Right hindlimb (tissue), 1 donor: ENCODE measurements at regions not wholly inside any gene's neighbourhood (a gene's known extent, or its start where the extent isn't known, plus 50 kb on each side); places are given as distances from the start of the nearest gene placed in this dataset.
"Not testable (repeated sequence)": the region's sequence is repeated elsewhere in the genome, so short reads cannot be mapped to it uniquely, and the experiment has no call there.

Experiments
- DNase-seq: peaks from one replicate; pipeline ENCODE4 v3.0.0-alpha.2; 2018

- no peak for DNase-seq
These were observed 419.4 kb downstream of the PTPRC start for GRCh38 chr1:199058281-199058680.

DNA sequence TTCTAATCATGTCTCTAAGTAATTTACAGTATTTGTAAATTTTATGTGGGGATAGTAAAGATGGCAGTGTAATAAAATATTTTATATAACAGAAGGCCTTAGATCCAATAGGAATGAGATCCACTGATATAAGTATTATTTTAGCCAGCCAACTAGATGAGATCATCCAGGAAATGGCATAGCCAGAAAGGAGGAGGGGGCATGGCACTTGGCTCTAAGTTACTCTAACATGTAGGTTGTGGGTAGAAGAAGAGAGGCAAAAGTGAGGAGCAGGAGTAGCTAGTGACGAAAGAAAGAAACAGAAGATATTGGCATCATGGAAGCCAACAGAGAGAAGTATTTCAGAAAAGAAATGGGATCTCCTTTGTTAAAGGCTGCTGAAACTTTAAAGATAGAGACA, 426.1 kb downstream of the PTPRC start:
- no peak for DNase-seq

GRCh38 chr1:199067483-199067882, 428.6 kb downstream of the PTPRC start:
- no peak for DNase-seq

- no peak for DNase-seq
These were observed 432.2 kb downstream of the PTPRC start for GRCh38 chr1:199071080-199071479.

DNA sequence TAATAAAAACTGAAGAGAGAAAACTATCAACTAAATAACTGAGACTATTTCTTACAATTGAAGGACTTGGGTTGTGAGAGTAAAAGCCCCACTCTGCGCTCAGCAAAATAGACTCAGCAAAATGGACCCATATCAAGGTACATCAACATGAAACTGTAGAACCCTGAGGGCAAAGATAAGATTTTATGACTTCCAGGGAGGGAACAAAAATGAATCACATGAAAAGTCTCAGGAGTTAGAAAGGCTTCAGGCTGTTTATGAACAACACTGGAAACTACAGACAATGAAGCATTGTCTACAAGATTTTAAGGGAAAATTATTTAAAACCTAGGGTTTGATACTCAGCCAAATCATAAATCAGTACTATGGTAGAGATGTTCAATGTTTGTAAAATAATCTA, 434.3 kb downstream of the PTPRC start:
- DNase-seq = no peak

- DNase-seq = no peak
These were observed 437.0 kb downstream of the PTPRC start for GRCh38 chr1:199075792-199076191.

DNA sequence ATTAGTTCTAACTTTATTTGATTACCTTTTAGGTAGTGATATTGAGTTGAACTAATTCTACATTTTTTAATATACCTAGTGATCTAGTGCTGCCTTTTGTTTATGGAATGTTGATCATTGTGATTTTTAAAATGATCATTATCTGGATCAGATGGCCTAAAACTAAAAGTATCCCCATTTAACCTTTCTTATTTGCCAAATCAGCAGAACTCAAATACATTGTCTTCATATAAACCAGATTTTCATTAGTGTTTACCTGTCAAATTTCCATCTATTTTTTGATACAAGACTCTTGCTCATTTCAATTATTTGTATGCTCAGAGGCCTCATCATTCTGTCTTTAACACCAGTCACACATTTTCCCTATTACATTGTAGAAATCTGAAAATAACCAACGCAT, 441.2 kb downstream of the PTPRC start:
- no peak for DNase-seq

DNA sequence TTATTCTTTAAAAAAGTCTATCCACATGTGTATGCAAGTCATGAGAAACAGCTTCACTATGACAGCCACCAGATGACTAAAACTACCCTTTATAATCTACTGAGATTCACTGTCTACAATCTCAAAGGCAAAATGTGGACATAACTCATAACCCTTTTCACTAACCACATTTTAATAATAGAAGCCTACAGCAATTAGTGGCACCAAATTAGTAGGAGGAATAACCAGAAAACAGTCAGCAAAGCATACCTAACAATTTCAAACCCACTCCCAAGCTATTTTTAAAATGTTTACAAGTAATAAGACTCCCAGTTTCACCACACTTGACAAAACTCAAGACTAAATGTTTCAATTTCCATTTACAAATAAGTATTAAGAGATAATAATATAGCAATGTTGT, 442.9 kb downstream of the PTPRC start:
- no peak for DNase-seq

DNA sequence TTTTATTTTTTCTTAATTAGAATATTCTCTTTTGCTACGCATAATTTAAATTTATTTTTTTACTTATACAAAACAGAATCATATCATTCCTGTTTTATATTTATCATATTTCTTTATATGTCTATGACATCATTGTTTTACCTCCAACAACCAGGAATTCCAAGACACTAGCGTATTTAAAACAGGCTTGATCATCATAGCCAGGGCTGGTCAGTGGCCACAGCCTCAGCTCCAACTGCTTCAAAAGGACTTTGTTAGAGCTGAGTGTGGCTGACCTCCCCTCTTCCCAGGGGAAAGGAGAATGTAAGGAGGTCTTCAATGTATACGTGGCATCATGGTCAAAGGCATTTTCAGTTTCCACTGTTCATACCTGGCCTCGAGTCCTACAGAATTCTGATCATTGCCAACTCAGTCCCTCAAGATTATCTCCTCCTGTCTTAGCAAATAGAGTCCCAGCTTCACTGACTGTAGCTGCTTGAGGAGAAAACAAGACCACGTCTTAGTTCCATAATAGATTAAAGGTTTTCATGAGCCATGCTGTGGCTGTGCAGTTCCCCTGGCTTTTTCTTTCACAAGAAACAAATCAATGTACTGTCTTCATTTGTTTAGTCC, 444.0 kb downstream of the PTPRC start:
- DNase-seq = no peak

GRCh38 chr1:199083680-199084079, 444.8 kb downstream of the PTPRC start:
- DNase-seq = no peak

GRCh38 chr1:199084293-199084692, 445.5 kb downstream of the PTPRC start:
- DNase-seq = peak; percentile 37

- no peak for DNase-seq
These were observed 447.1 kb downstream of the PTPRC start for GRCh38 chr1:199085903-199086302.

DNA sequence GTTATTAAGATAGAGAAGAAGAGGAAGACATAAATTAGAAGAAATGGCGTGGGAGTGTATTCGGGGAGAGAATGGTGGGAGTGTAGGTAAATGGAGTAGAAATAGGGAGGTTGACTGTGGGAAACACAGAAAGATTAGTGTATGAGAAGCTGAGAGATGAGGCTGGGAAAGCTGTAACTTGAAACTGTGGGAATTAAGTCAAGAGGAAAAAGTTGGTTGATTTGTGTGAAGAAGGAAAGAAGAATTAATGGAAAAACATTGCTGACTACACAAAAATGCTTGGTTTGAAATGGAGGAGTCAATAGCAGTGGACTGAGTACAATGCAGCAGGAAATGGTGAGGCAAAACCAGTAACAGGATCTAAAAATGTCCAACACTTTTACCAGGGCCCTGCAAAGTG, 448.3 kb downstream of the PTPRC start:
- no peak for DNase-seq

DNA sequence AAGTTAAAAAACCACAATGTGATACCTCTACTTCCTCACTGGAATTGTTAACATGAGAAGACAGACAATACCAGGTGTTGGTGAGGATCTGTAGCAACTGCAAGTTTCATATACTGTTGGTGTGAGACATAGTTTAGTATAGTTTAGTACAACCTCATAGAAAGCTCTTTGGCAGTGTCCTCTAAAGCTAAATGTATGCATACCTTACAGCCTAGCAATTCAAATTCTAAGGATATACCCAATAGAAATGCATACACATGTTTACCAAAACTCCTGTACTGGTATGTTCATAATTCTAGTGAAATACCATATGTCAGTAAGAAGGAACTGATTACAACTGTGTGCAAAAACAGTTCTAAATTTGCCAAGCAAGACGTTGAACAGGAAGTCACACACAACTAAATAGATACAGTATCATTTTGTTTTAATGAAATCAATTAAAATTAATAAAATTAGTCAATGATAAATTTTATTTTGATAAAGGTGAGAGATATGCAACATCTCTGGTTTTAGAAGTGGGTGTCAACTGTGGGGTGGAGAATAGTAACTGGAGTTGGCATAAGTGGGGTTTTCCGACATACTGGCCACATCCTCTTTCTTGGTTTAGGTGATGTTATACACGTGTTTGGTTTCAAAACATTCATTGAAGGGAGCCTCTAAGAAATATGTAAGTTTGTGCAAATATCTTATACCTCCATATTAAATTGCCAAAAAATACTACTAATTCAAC, 450.7 kb downstream of the PTPRC start:
- no peak for DNase-seq

DNA sequence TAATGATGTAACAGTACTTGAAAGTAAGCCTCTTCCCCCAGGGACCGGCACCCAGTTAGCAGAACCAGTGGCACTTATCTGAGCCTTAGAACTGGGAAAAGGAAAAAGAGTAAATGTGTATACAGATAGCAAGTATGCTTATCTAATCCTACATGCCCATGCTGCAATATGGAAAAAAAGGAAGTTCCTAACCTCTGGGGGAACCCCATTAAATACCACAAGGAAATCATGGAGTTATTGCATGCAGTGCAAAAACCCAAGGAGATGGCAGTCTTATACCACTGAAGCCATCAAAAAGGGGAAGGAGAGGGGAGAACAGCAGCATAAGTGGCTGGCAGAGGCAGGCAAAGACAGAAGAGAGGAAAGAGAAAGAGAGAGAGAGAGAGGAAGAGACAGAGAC, 456.8 kb downstream of the PTPRC start:
- not testable (repeated sequence) for DNase-seq

DNA sequence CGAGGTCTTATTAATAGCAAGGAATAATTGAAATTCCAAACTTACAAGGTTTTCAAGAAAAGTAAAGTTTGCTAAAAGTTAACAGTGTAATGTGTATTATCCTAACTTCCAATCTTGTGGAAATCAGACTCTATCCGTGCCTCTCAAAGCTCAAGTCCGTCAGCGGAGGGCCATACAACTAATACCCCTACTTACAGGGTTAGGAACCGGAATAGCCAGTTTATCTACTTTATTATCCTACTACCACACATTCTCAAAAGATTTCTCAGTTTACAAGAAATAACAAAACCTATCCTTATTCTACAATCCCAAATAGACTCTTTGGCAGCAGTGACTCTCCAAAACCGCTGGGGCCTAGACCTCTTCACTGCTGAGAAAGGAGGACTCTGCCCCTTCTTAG, 457.8 kb downstream of the PTPRC start:
- no peak for DNase-seq

- DNase-seq = no peak
These were observed 459.6 kb downstream of the PTPRC start for GRCh38 chr1:199098468-199098867.

- no peak for DNase-seq
These were observed 462.3 kb downstream of the PTPRC start for GRCh38 chr1:199101139-199101538.

GRCh38 chr1:199101635-199102034, 462.8 kb downstream of the PTPRC start:
- no peak for DNase-seq

DNA sequence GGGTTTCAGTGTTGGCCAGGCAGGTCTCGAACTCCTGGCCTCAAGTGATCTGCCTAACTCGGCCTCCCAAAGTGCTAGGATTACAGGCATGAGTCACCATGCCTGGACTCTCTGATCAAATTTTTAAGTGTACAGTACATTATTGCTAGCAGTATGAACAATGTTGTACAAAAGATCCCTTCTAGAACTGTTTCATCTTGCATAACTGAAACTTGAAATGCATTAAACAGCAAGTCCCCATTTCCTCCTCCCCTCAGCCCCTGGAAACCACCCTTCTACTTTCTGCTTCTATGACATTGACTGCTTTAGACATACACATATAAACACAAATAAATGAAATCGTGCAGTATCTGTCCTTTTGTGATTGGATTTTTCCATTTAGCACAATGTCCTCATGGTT, 463.4 kb downstream of the PTPRC start:
- DNase-seq = no peak

DNA sequence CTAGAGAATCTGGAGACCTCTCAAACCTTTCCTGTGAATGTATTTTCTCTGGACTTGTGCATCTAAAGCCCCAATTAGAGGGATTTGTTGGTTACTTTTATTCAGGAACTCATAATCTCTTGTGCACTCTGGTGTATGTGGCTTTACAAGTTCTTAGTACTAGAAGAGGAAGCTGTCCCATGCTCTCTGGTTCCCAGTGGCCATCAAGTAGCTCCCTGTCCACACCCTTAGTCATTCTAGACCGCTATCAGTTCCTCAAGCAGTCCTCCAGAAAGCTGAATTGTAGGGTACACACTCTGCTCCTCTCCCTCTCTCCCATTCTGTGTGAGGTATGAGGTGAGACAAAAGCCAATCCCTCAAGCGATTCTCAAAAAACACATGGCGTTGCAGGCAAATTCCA, 470.3 kb downstream of the PTPRC start:
- DNase-seq = no peak

- DNase-seq = no peak
These were observed 473.5 kb downstream of the PTPRC start for GRCh38 chr1:199112365-199112764.

DNA sequence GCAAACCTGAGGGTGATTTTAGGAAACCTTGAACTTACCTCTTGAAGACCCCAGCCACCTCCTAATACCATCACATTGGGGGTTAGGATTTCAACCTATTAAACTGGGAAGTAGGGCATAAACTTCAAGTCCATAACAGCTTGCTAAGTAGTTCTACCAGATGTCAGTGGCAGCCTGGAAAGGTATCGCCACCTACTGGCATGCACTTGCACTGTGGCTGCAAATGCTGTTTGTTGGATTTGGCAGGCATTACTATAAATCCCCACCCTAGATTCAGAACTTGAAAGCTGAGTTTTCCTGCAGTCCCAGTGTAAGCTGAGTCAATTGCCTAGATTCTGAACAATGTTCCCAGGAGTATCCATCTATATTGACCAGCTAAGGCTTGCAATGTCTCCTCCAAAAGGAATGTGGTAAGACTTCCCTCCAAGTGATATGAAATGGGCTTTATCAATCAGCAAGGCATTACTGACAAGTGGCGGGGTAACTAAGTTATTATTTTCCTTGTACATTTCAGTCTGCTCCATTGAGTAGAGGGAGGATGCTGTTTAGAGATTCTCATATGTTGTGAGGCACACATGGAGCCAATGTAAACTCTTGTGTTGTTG, 474.5 kb downstream of the PTPRC start:
- peak; percentile 35 for DNase-seq

GRCh38 chr1:199116488-199116887, 477.6 kb downstream of the PTPRC start:
- no peak for DNase-seq

GRCh38 chr1:199121047-199121446, 482.2 kb downstream of the PTPRC start:
- DNase-seq = no peak
